HEK293T (cell line): ENCODE measurements at regions not wholly inside any gene's neighbourhood (a gene's known extent, or its start where the extent isn't known, plus 50 kb on each side); places are given as distances from the start of the nearest gene placed in this dataset.
"Not testable (repeated sequence)": the region's sequence is repeated elsewhere in the genome, so short reads cannot be mapped to it uniquely, and the experiment has no call there.

Experiments used
- CTCF ChIA-PET: fragments of 350-600 bp; formaldehyde crosslinking; extraction: SDS; loops from one replicate; lab custom pipeline; 2021; ENCODE audit warnings: antibody characterized with exemption, inconsistent platforms; lab: Yijun Ruan, JAX
- POLR2A ChIA-PET: fragments of 350-600 bp; formaldehyde crosslinking; extraction: SDS; loops from one replicate; lab custom pipeline; 2020; ENCODE audit warnings: antibody characterized with exemption, inconsistent platforms; lab: Yijun Ruan, JAX
- DNase-seq: peaks from one replicate; pipeline ENCODE4 v3.0.0; 2012; ENCODE audit warnings: mixed read lengths; ENCODE audit errors: extremely low spot score

- POLR2A ChIA-PET, CTCF ChIA-PET, DNase-seq: not testable (repeated sequence)
Observed at GRCh38 chr2:87246066-87246717, 224.5 kb upstream of the PLGLB1 start.

- DNase-seq, CTCF ChIA-PET, POLR2A ChIA-PET: not testable (repeated sequence)
Observed at GRCh38 chr2:87252046-87252445, 230.4 kb upstream of the PLGLB1 start.

GRCh38 chr2:87254562-87254961 is 232.9 kb upstream of the PLGLB1 start:
- POLR2A ChIA-PET, CTCF ChIA-PET: not testable (repeated sequence)

GRCh38 chr2:87255410-87255809 is 233.8 kb upstream of the PLGLB1 start:
- POLR2A ChIA-PET, CTCF ChIA-PET, DNase-seq: not testable (repeated sequence)

More at GRCh38 chr2:87254562-87254961, 232.9 kb upstream of the PLGLB1 start:
- DNase-seq = not testable (repeated sequence)

GRCh38 chr2:87258887-87259286 is 237.2 kb upstream of the PLGLB1 start:
- CTCF ChIA-PET, POLR2A ChIA-PET, DNase-seq: not testable (repeated sequence)

- CTCF ChIA-PET, POLR2A ChIA-PET: not testable (repeated sequence)
Observed at GRCh38 chr2:87262184-87262702, 240.6 kb upstream of the PLGLB1 start.

GRCh38 chr2:87263868-87264518 is 242.3 kb upstream of the PLGLB1 start:
- DNase-seq, CTCF ChIA-PET, POLR2A ChIA-PET: not testable (repeated sequence)

More at GRCh38 chr2:87262184-87262702, 240.6 kb upstream of the PLGLB1 start:
- DNase-seq = not testable (repeated sequence)

- POLR2A ChIA-PET, CTCF ChIA-PET: not testable (repeated sequence)
Observed at GRCh38 chr2:87275192-87275591, 253.5 kb upstream of the PLGLB1 start.

GRCh38 chr2:87275974-87276629 is 254.5 kb upstream of the PLGLB1 start:
- CTCF ChIA-PET, DNase-seq, POLR2A ChIA-PET: not testable (repeated sequence)

More at GRCh38 chr2:87275192-87275591, 253.5 kb upstream of the PLGLB1 start:
- not testable (repeated sequence) for DNase-seq

GRCh38 chr2:87276673-87277072 is 255.0 kb upstream of the PLGLB1 start:
- DNase-seq, POLR2A ChIA-PET, CTCF ChIA-PET: not testable (repeated sequence)

- DNase-seq, POLR2A ChIA-PET, CTCF ChIA-PET: not testable (repeated sequence)
Observed at GRCh38 chr2:87277734-87278133, 256.1 kb upstream of the PLGLB1 start.

- DNase-seq, CTCF ChIA-PET, POLR2A ChIA-PET: not testable (repeated sequence)
Observed at GRCh38 chr2:87280596-87281355, 259.1 kb upstream of the PLGLB1 start.

GRCh38 chr2:87283735-87284470 is 262.3 kb upstream of the PLGLB1 start:
- CTCF ChIA-PET, DNase-seq, POLR2A ChIA-PET: not testable (repeated sequence)

- CTCF ChIA-PET, DNase-seq: not testable (repeated sequence)
Observed at GRCh38 chr2:87284471-87284772, 262.8 kb upstream of the PLGLB1 start.

GRCh38 chr2:87285139-87285538 is 263.5 kb upstream of the PLGLB1 start:
- CTCF ChIA-PET, DNase-seq, POLR2A ChIA-PET: not testable (repeated sequence)

More at GRCh38 chr2:87284471-87284772, 262.8 kb upstream of the PLGLB1 start:
- POLR2A ChIA-PET = not testable (repeated sequence)

- CTCF ChIA-PET, DNase-seq, POLR2A ChIA-PET: not testable (repeated sequence)
Observed at GRCh38 chr2:87290566-87291307, 269.1 kb upstream of the PLGLB1 start.
